PC-9 (cell line): ENCODE measurements at regions not wholly inside any gene's neighbourhood (a gene's known extent, or its start where the extent isn't known, plus 50 kb on each side); places are given as distances from the start of the nearest gene placed in this dataset.

Experiments
- BruUV-seq: library from RNA; stranded (reverse); fragments of 400-500 nt; replicated peaks from 2 replicates; lab custom pipeline; 2021; lab: Mats Ljungman, UMichigan
- CTCF ChIA-PET: fragments of 300-600 bp; sonication (Branson Sonifier 250); formaldehyde crosslinking; loops from one replicate; lab custom pipeline; 2022; ENCODE audit warnings: antibody characterized with exemption; lab: Charles Lee
- POLR2A ChIA-PET: fragments of 300-600 bp; sonication (Branson Sonifier 250); formaldehyde crosslinking; loops from one replicate; lab custom pipeline; 2022; ENCODE audit warnings: antibody characterized with exemption; ENCODE audit not compliant: unreplicated experiment; lab: Charles Lee
- DNase-seq, 2 experiments: peaks; one replicate each; pipeline versions ENCODE4 v3.0.0 to v3.0.0-alpha.2; 2015 to 2022; ENCODE audit warnings: mixed read lengths in 1 of 2
- H2AFZ ChIP-seq: fragments of 200-600 bp; sonication (generic); 2 replicates; pipeline ENCODE4 v1.8.1; 2017; ENCODE audit warnings: antibody characterized with exemption
- H3F3A ChIP-seq: fragments of 200-600 bp; sonication (generic); 2 replicates; pipeline ENCODE4 v1.8.1; 2017; ENCODE audit warnings: antibody characterized with exemption, mild to moderate bottlenecking, low read depth; ENCODE audit not compliant: insufficient read depth
- H3K27ac ChIP-seq: fragments of 200-600 bp; sonication (generic); 2 replicates; pipeline ENCODE4 v1.6.1; 2016; ENCODE audit warnings: mixed run types
- H3K27me3 ChIP-seq: fragments of 200-600 bp; sonication (generic); 2 replicates; pipeline ENCODE4 v1.6.1; 2016; ENCODE audit warnings: low read depth, mixed run types; ENCODE audit not compliant: insufficient read depth
- H3K36me3 ChIP-seq: fragments of 200-600 bp; sonication (generic); 2 replicates; pipeline ENCODE4 v1.6.1; 2016; ENCODE audit warnings: low read depth, mixed run types
- H3K4me1 ChIP-seq: fragments of 200-600 bp; sonication (generic); replicated peaks from 2 replicates; pipeline ENCODE4 v1.6.1; 2016; ENCODE audit warnings: mixed run types; ENCODE audit not compliant: insufficient read depth
- H3K4me2 ChIP-seq: fragments of 200-600 bp; sonication (generic); 2 replicates; pipeline ENCODE4 v1.6.1; 2017; ENCODE audit warnings: mixed run types
- H3K4me3 ChIP-seq: fragments of 200-600 bp; sonication (generic); 2 replicates; pipeline ENCODE4 v1.6.1; 2016; ENCODE audit warnings: mixed run types
- H3K79me2 ChIP-seq: fragments of 200-600 bp; sonication (generic); 2 replicates; pipeline ENCODE4 v1.6.1; 2017; ENCODE audit warnings: low read depth, mixed run types
- H3K9me2 ChIP-seq: fragments of 200-600 bp; sonication (generic); 2 replicates; pipeline ENCODE4 v1.8.1; 2017; ENCODE audit warnings: mild to moderate bottlenecking; ENCODE audit not compliant: insufficient read depth
- H3K9me3 ChIP-seq: fragments of 200-600 bp; sonication (generic); 2 replicates; pipeline ENCODE4 v1.8.1; 2016; ENCODE audit warnings: low read depth; ENCODE audit not compliant: insufficient read depth
- H4K20me1 ChIP-seq: fragments of 200-600 bp; sonication (generic); 2 replicates; pipeline ENCODE4 v1.8.1; 2017; ENCODE audit not compliant: insufficient read depth
- CTCF ChIP-seq: fragments of 200-600 bp; sonication (generic); conservative IDR thresholded peaks from 2 replicates; pipeline ENCODE4 v1.6.1; 2017; ENCODE audit warnings: mixed run types, antibody characterized with exemption, mild to moderate bottlenecking, moderate library complexity
- EZH2 ChIP-seq: fragments of 200-600 bp; sonication (generic); IDR thresholded peaks from 2 replicates; pipeline ENCODE4 v1.8.0; 2017; ENCODE audit warnings: antibody characterized with exemption, low read depth
- intact Hi-C: fragments of 100-400 bp; cut with micrococcal nuclease; formaldehyde crosslinking; loops from one replicate; pipeline ENCODE4 v1.10.0; 2022; ENCODE audit not compliant: unreplicated experiment

GRCh38 chr11:80843266-80843974 is 1402.6 kb upstream of the TENM4 start:
- no peaks in the 10 kb centered on the region for H3K36me3 ChIP-seq
- no peaks in the 10 kb centered on the region for H3K79me2 ChIP-seq
- no peak for TF ChIP-seq EZH2
- TF ChIP-seq CTCF, result no peak
- H3F3A ChIP-seq, result no peaks in the 10 kb centered on the region
- no peaks in the 10 kb centered on the region for H3K27me3 ChIP-seq
- ChIA-PET CTCF (no interaction called here), POLR2A (interaction anchor here (0.6 kb wide), 1 partner anchor 119 kb away, joined by 3 read pairs; no protein-coding TSS in a partner anchor)
- H4K20me1 ChIP-seq, result no peaks in the 10 kb centered on the region
- no peak overlapping the region for H2AFZ ChIP-seq
- H3K9me2 ChIP-seq, result 0 out of 2 replicates have a peak, but pooled peaks cover 6% of the 10 kb centered on the region
- intact Hi-C loops, result no loop called here
- H3K27ac ChIP-seq, result no peak overlapping the region
- no peak overlapping the region for H3K4me3 ChIP-seq
- no peak overlapping the region for H3K4me2 ChIP-seq
- no TSS peak for BruUV-seq
- no peaks in the 10 kb centered on the region for H3K9me3 ChIP-seq
- no peaks in the 10 kb centered on the region for H3K4me1 ChIP-seq
- DNase-seq, result no peak

GRCh38 chr11:80842246-80842645 is 1401.4 kb upstream of the TENM4 start:
- BruUV-seq, result no TSS peak
- H3K36me3 ChIP-seq, result no peaks in the 10 kb centered on the region
- POLR2A ChIA-PET, result interaction anchor here (0.7 kb wide), 1 partner anchor 104 kb away, joined by 16 read pairs; no protein-coding TSS in a partner anchor
- intact Hi-C loops, result no loop called here
- no peak overlapping the region for H3K27ac ChIP-seq
- no peak for DNase-seq
- no peak for TF ChIP-seq CTCF
- no peak for TF ChIP-seq EZH2
- no peaks in the 10 kb centered on the region for H4K20me1 ChIP-seq
- H3F3A ChIP-seq, result no peaks in the 10 kb centered on the region
- no peaks in the 10 kb centered on the region for H3K79me2 ChIP-seq
- H2AFZ ChIP-seq, result no peak overlapping the region
- H3K4me1 ChIP-seq, result no peaks in the 10 kb centered on the region
- H3K4me2 ChIP-seq, result no peak overlapping the region
- H3K27me3 ChIP-seq, result no peaks in the 10 kb centered on the region
- no peaks in the 10 kb centered on the region for H3K9me3 ChIP-seq
- H3K9me2 ChIP-seq, result 0 out of 2 replicates have a peak, but pooled peaks cover 5% of the 10 kb centered on the region
- CTCF ChIA-PET, result no interaction called here
- H3K4me3 ChIP-seq, result no peak overlapping the region

GRCh38 chr11:80841675-80842074 is 1400.8 kb upstream of the TENM4 start:
- no peaks in the 10 kb centered on the region for H3F3A ChIP-seq
- BruUV-seq, result no TSS peak

More at GRCh38 chr11:80841675-80842074, 1400.8 kb upstream of the TENM4 start:
- no peaks in the 10 kb centered on the region for H3K4me1 ChIP-seq
- no peaks in the 10 kb centered on the region for H3K79me2 ChIP-seq
- no peak for TF ChIP-seq EZH2
- no peak for TF ChIP-seq CTCF
- no peak overlapping the region for H3K4me2 ChIP-seq
- no peak overlapping the region for H3K27ac ChIP-seq
- H4K20me1 ChIP-seq, result no peaks in the 10 kb centered on the region
- H3K27me3 ChIP-seq, result no peaks in the 10 kb centered on the region
- no peak for DNase-seq
- no peaks in the 10 kb centered on the region for H3K9me2 ChIP-seq
- no peaks in the 10 kb centered on the region for H3K36me3 ChIP-seq
- H2AFZ ChIP-seq, result no peak overlapping the region
- intact Hi-C loops, result no loop called here
- CTCF ChIA-PET, result no interaction called here
- no peaks in the 10 kb centered on the region for H3K9me3 ChIP-seq
- POLR2A ChIA-PET, result interaction anchor here (0.7 kb wide), 1 partner anchor 103 kb away, joined by 16 read pairs; no protein-coding TSS in a partner anchor
- H3K4me3 ChIP-seq, result no peak overlapping the region
